Duodenal mucosa (tissue), 2 donors: ENCODE measurements at regions not wholly inside any gene's neighbourhood (a gene's known extent, or its start where the extent isn't known, plus 50 kb on each side); places are given as distances from the start of the nearest gene placed in this dataset.
"Not testable (repeated sequence)": the region's sequence is repeated elsewhere in the genome, so short reads cannot be mapped to it uniquely, and the experiment has no call there.

ENCODE experiments used
- H3K27ac ChIP-seq: one replicate; pipeline ENCODE4 v1.7.0; 2013; ENCODE audit warnings: low read depth, low read length
- H3K27me3 ChIP-seq, 2 donors: one replicate each; pipeline ENCODE4 v1.7.0; 2013; ENCODE audit warnings: low read length in 2 of 2, control low read depth in 1 of 2; ENCODE audit not compliant: insufficient read depth in 2 of 2, control insufficient read depth in 1 of 2
- H3K36me3 ChIP-seq, 2 donors: one replicate each; pipeline ENCODE4 v1.7.0; 2013; ENCODE audit warnings: low read length in 2 of 2, control low read depth in 1 of 2; ENCODE audit not compliant: insufficient read depth in 2 of 2, control insufficient read depth in 1 of 2
- H3K4me1 ChIP-seq, 2 donors: one replicate each; pipeline ENCODE4 v1.7.0; 2013; ENCODE audit warnings: low read length in 2 of 2, control low read depth in 1 of 2; ENCODE audit not compliant: insufficient read depth in 2 of 2, control insufficient read depth in 1 of 2
- H3K4me3 ChIP-seq, 2 donors: one replicate each; pipeline ENCODE4 v1.7.0; 2013; ENCODE audit warnings: low read length in 2 of 2, low read depth in 1 of 2
- H3K9ac ChIP-seq, 2 donors: one replicate each; pipeline ENCODE4 v1.7.0; 2013; ENCODE audit warnings: low read length in 2 of 2, low read depth in 1 of 2
- H3K9me3 ChIP-seq, 2 donors: one replicate each; pipeline ENCODE4 v1.7.0; 2013; ENCODE audit warnings: low read length in 2 of 2, control low read depth in 1 of 2; ENCODE audit not compliant: control insufficient read depth in 1 of 2

DNA sequence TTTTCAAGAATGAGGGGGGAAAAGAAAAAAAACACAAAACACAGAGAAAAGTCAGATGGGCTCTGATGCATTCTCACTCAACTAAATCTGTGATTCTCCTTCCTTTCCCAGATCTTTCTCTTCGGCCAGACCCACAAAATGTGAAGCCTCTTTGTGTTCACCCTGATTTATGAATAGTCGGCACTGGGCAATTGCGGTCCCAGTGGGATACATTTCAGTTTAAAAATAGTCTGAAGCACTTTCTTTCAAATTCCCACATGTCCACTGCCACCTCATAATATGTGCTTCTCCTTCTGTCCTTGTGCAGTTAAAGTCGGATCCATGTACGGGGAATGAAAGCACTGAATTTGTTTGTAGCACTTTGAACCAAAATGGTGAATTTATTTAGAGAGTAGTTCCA is 995.4 kb upstream of the WWC1 start:
- Histone ChIP-seq H3K27me3 (no peaks in the 10 kb centered on the region), H3K9ac (no peak overlapping the region), H3K36me3 (no peaks in the 10 kb centered on the region), H3K4me3 (no peak overlapping the region), H3K27ac (no peak overlapping the region), H3K4me1 (peaks cover 9 to 24% of the 10 kb centered on the region in 2 donors), H3K9me3 (no peaks in the 10 kb centered on the region)

DNA sequence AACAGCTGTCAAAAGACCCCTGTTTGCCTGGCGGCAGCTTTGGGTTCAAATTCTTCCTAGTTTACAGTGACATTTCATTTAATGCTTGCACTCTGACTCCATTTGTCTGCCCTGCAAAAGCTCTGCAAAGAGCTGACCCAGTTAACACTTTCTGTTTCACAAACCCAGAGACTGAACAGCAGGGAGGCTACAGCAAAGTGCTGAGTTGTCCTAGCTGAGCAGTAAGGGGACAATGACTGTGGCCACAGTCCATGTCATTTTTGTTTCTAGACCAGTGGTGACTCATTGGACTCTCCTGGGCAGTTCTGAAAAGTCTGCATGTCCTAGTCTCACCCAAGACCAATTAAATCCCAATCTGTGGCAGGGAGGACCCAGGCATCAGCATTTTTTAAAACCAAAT is 994.8 kb upstream of the WWC1 start:
- H3K27me3 ChIP-seq = no peaks in the 10 kb centered on the region
- H3K27ac ChIP-seq = no peak overlapping the region
- peaks cover 9 to 24% of the 10 kb centered on the region in 2 donors for H3K4me1 ChIP-seq
- H3K4me3 ChIP-seq = no peak overlapping the region
- no peaks in the 10 kb centered on the region for H3K9me3 ChIP-seq
- H3K36me3 ChIP-seq = no peaks in the 10 kb centered on the region
- no peak overlapping the region for H3K9ac ChIP-seq

DNA sequence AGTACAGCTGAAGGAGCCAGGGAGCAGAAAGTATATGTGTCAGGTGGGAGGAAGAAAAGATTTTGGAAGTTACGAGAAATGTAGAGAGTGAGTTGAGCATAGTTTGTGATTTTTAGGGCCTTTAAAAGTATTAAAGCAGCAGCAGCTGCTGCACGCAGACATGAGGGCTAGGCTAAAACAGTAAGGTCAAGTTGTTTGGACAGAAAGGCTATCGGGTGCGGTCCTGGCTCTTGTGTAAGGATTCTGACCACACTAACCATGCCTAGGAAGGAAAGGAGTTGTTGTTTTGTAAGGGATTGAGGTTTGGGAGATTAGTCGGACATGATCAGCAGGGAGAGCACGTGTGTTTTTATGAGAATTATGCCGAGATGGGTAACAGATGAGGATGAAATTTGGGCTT is 991.6 kb upstream of the WWC1 start:
- not testable (repeated sequence) for H3K27me3 ChIP-seq, H3K36me3 ChIP-seq, H3K27ac ChIP-seq, H3K4me3 ChIP-seq, H3K9me3 ChIP-seq, H3K9ac ChIP-seq
- peaks cover 8 to 15% of the 10 kb centered on the region in 2 donors for H3K4me1 ChIP-seq

DNA sequence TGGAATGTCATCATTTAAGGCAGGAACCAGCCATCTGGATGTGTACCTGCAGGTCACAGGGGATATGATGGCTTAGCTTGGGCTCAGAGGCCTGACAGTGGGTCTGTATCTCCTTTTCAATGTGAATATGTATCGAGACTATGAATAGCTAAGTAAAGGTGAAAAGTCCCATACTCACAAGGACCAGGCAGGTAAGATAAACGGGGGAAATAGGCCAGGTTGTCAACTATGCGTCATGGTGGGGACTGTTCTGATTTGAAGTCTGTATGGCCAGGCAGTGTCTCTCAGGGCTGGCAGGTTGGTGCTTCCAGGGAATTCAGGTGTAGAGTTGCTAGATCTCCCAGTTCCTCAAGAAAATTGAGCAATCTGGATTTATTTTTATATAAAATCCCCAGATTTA is 987.9 kb upstream of the WWC1 start:
- Histone ChIP-seq H3K36me3 (no peaks in the 10 kb centered on the region), H3K9ac (no peak overlapping the region), H3K27ac (no peak overlapping the region), H3K27me3 (no peaks in the 10 kb centered on the region), H3K9me3 (no peaks in the 10 kb centered on the region), H3K4me1 (no peaks in the 10 kb centered on the region), H3K4me3 (no peak overlapping the region)

DNA sequence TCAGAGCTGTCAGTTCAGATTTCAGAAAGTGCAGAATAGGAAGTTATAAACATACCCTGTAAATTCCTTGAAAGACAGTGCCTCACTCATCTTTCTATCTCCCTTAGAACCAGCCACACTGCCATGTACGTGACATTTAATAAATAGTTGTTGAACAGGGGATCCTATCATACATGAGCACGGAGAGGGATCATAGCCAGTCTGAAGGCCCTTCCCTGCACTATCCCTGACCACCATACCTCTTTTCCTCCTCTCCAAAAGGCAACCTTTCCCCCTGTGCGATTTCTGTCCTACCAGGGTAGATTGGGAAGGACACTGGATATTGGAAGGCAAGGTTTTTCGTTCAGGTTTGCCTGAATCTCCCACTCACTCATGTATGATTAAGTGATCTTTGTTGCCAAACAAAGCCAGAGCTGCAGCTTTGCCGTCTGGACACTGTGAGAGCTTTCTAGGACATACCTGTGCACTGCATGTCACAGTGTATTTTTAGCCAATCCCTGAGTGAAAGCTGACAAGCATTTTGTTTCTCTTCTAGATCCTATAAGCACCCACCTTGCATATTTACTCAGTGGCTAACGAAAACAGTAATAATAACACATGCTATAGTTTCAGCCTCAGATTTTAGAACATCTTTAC is 986.5 kb upstream of the WWC1 start:
- H3K9ac ChIP-seq = no peak overlapping the region
- no peak overlapping the region for H3K27ac ChIP-seq
- no peaks in the 10 kb centered on the region for H3K36me3 ChIP-seq
- H3K27me3 ChIP-seq = no peaks in the 10 kb centered on the region
- no peaks in the 10 kb centered on the region for H3K9me3 ChIP-seq
- no peak overlapping the region for H3K4me3 ChIP-seq
- no peaks in the 10 kb centered on the region for H3K4me1 ChIP-seq

DNA sequence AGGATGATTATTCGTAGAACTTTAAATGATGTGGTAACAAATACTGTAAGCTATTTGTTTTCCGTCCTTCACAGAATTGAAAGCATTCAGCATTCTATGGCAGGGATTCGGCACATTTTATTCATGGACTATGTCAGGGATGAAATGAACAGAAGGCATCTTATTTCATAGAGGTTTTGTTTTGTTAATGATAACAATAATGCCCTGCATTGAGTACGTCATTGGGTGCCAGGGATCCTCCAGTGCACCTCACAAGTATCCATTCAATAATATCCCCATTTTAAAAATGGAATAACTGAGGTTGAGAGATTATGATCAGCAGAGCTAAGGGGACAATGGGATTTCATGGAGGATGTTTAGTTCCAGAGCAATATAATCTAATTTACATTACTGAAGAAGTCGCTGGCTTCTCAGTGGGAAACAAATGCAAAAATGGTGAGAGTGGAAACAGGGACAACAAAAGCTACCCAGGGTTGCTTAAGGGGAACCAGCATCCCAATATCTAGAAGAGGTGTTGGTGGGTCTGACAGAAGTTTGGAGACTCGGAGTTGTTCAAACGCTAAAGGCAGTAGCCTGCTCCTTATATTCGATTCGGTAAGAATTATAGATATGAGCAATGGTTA is 985.7 kb upstream of the WWC1 start:
- H3K9me3 ChIP-seq = no peaks in the 10 kb centered on the region
- no peak overlapping the region for H3K9ac ChIP-seq
- no peaks in the 10 kb centered on the region for H3K4me1 ChIP-seq
- no peaks in the 10 kb centered on the region for H3K27me3 ChIP-seq
- H3K27ac ChIP-seq = no peak overlapping the region
- no peaks in the 10 kb centered on the region for H3K36me3 ChIP-seq
- no peak overlapping the region for H3K4me3 ChIP-seq

DNA sequence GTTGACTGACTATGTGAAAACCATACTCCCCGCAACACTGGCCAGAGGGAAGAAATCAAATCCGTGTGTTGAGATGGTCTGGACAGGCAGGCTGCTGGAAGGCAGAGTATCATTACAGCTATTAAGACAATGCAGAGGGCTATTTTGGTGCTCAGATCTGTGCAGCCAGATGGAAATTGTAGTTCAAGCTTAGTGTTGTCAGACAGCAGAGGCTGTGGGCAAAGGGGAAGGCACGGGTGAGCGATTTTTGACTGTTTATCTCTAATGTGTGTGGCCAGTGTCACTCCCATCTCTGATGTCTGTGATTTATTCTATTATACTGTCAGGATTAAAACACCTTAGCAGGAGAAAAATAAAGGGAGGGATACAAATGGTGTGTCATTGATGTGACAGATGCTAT is 984.4 kb upstream of the WWC1 start:
- no peak overlapping the region for H3K9ac ChIP-seq
- H3K4me1 ChIP-seq = no peaks in the 10 kb centered on the region
- no peak overlapping the region for H3K4me3 ChIP-seq
- no peak overlapping the region for H3K27ac ChIP-seq
- no peaks in the 10 kb centered on the region for H3K9me3 ChIP-seq
- no peaks in the 10 kb centered on the region for H3K36me3 ChIP-seq
- H3K27me3 ChIP-seq = no peaks in the 10 kb centered on the region

DNA sequence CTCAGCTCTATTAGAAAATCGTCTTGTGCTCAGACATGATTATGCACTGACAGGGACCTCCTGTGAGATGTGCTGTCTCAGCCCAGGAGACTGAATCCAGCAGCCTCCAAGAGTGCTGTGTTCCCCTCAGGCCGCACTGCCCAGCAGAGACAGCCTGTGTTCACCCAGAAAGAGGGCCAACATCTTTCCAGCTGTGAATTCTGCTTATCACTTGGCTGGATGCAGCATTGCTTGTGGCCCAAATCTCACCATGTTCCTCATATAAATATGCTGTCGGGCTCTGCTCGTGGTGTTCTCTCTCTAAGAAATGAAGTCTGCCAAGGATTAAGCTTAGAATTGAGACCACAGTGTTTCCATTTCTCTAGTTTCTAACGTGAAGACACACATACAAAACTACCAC is 983.0 kb upstream of the WWC1 start:
- H3K36me3 ChIP-seq = no peaks in the 10 kb centered on the region
- H3K9ac ChIP-seq = no peak overlapping the region
- no peak overlapping the region for H3K4me3 ChIP-seq
- H3K9me3 ChIP-seq = no peaks in the 10 kb centered on the region
- H3K27me3 ChIP-seq = no peaks in the 10 kb centered on the region
- H3K27ac ChIP-seq = no peak overlapping the region
- H3K4me1 ChIP-seq = no peaks in the 10 kb centered on the region

DNA sequence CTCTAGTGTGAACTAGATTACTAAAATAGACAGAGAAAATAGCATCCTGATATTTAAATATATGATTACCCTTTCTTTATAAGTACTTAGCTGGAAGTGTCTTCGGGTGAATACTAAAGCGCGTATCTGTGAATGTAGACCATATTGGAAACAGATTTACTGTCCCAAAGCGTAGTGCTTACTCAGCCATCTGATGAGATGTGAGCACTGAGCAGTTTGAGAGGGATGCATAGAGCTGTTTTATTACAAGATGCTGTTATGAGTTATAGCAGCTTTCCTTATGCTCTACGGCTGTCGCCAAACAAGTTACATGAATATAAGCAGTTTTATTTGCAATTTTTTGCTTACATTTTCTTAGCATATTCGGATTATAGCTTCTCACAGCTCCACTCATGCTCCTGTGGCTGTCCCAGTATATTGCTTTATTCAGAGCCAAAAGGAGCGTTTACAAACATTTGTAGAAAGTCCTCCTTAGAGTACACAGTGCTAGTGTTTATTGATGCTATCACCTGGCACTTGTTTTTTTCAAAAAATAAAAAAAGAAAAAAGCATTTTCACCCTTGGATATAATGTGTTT is 981.4 kb upstream of the WWC1 start:
- no peak overlapping the region for H3K4me3 ChIP-seq
- H3K27me3 ChIP-seq = no peaks in the 10 kb centered on the region
- no peak overlapping the region for H3K27ac ChIP-seq
- no peaks in the 10 kb centered on the region for H3K4me1 ChIP-seq
- H3K36me3 ChIP-seq = no peaks in the 10 kb centered on the region
- H3K9me3 ChIP-seq = no peaks in the 10 kb centered on the region
- no peak overlapping the region for H3K9ac ChIP-seq

DNA sequence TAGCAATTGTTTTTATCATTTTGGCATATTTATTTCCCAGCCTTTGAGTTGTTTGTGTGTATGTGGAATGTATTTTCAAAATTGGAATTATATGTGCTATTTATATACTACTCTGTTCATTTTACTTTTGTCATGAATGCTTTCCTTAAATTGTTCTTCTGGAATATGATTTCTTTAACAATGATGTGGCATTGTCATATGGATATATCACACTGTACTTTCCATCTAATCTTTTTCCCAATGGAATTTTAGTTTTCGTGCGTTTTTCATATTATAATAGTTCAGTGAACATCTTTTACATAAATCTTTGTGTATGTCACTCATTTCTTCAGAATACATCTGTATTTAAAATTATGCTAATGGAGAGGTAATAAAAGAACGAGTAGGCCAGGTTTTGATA is 980.1 kb upstream of the WWC1 start:
- Histone ChIP-seq H3K4me1 (no peaks in the 10 kb centered on the region), H3K9me3 (no peaks in the 10 kb centered on the region), H3K9ac (no peak overlapping the region), H3K4me3 (no peak overlapping the region), H3K36me3 (no peaks in the 10 kb centered on the region), H3K27ac (no peak overlapping the region), H3K27me3 (no peaks in the 10 kb centered on the region)
